GM03348 (cell line): ENCODE measurements at regions not wholly inside any gene's neighbourhood (a gene's known extent, or its start where the extent isn't known, plus 50 kb on each side); places are given as distances from the start of the nearest gene placed in this dataset.
"Not testable (repeated sequence)": the region's sequence is repeated elsewhere in the genome, so short reads cannot be mapped to it uniquely, and the experiment has no call there.

Source experiments
- DNase-seq: peaks from one replicate; pipeline ENCODE4 v3.0.0; 2012; ENCODE audit warnings: low spot score

- no peak for DNase-seq
Measured at GRCh38 chr12:95358111-95359083, 115.6 kb upstream of the METAP2 start.

DNA sequence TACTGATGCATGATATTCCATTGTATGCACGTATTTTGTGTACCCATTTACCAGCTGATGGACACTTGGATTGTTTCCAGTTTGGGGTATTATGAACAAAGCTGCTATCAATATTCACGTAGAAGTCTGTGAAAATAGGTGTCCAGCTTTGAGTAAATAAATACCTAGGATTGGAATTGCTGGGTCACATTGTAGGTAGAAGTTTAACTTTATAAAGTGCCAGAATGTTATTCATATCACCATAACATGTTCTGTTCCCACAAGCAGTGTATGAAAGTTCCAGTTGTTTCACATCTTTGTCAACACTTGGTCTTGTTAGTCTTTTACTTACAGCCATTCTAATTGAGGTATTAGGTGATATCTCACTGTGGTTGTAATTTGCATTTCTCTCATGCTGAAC, 108.0 kb upstream of the METAP2 start:
- DNase-seq = no peak

- no peak for DNase-seq
Measured at GRCh38 chr12:95368931-95369330, 105.0 kb upstream of the METAP2 start.

GRCh38 chr12:95371571-95371970, 102.4 kb upstream of the METAP2 start:
- no peak for DNase-seq

GRCh38 chr12:95379481-95379880, 94.5 kb upstream of the METAP2 start:
- DNase-seq = not testable (repeated sequence)

- DNase-seq = not testable (repeated sequence)
Measured at GRCh38 chr12:95380334-95380733, 93.6 kb upstream of the METAP2 start.

DNA sequence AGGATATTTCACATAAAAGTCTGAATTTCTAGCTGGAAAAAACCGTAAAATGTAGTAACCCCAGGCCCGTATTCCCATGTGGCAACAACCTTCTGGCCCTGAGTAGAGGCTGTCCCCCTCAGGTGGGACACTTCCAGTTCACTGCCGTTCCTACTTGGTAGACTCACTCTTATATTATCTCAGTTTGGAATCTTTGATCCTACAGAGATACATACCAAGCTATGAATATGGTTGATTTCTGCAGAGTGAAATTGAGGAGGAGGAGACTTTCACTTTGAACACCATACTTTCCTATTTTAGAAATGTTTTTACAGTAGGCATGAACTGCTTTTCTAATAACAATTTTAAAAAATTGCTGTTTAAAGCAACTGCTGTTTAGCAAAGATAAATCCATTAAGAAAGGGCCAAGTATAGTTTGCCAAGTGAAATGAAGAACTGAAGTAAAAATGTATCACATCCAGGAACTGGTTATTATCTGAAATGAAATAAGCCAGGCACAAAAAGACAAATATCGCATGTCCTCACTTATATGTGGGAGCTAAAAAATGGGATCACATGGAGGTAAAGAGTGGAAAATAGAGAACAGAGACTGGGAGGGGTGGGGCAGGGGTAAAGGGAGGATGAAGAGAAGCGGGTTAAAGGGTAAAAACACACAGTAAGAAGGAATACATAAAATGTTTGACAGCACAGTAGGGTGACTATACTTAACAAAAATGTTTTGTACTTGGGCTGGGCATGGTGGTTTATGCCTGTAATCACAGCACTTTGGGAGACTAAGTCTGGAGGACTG, 92.8 kb upstream of the METAP2 start:
- DNase-seq = no peak

GRCh38 chr12:95383920-95384319, 90.0 kb upstream of the METAP2 start:
- peak; percentile 18 for DNase-seq

GRCh38 chr12:95384785-95385184, 89.2 kb upstream of the METAP2 start:
- DNase-seq = no peak

GRCh38 chr12:95385246-95386035, 88.5 kb upstream of the METAP2 start:
- DNase-seq = peak; percentile 58

DNA sequence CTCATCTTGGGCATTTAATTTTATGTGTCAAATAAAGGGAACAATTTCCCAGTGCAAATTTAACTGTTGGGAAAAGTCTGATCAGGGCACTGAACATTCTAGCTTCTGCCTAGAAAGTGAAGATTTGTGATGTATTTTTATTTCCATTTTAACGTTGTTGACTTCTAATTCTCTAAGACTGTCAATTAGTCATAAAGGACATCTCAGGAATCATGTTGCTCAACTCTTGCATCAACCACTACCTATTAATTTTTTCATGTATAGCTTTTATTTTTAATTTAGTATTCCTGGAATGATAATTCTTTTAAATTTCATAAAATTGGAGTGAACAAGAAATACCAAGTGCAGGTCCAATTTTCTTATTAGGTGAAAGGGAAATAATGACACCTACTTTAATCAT, 87.9 kb upstream of the METAP2 start:
- no peak for DNase-seq

DNA sequence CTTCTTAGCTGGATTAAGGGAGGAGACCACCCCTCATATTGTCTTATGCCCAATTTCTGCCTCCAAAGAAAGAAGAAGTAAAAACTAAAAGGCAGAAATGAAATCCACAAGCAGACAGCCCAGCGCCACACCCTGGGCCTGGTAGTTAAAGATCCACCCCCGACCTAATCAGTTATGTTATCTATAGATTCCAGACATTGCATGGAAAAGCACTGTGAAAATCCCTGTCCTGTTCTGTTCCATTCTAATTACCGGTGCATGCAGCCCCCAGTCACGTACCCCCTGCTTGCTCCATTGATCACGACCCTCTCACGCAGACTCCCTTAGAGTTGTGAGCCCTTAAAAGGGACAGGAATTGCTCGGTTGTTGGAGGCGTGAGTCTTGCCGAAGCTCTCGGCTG, 85.7 kb upstream of the METAP2 start:
- DNase-seq = not testable (repeated sequence)

GRCh38 chr12:95390192-95390591, 83.8 kb upstream of the METAP2 start:
- DNase-seq = no peak

GRCh38 chr12:95390932-95391331, 83.0 kb upstream of the METAP2 start:
- no peak for DNase-seq

GRCh38 chr12:95393191-95393790, 80.7 kb upstream of the METAP2 start:
- DNase-seq = no peak

GRCh38 chr12:95395696-95396095, 78.3 kb upstream of the METAP2 start:
- no peak for DNase-seq

GRCh38 chr12:95396849-95397468, 77.0 kb upstream of the METAP2 start:
- DNase-seq = peak; percentile 64

DNA sequence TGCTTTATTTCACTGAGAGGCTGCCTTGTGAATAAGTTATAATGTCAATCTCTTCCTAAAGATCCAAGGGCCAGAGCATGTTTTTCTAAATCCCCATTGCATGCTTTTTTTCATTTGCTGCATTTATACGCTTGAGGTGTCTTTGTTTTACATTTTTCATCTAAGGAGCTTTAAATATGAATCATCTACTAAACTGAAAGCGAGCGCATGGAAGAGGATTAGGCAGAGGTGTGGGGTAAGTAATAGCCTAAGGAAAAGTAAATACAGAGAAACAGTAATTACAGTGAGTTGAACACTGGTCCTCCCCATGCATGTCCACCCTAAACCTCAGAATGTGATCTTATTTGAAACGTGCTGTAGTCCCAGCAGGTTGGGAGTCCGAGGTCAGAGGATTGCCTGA, 76.4 kb upstream of the METAP2 start:
- no peak for DNase-seq

DNA sequence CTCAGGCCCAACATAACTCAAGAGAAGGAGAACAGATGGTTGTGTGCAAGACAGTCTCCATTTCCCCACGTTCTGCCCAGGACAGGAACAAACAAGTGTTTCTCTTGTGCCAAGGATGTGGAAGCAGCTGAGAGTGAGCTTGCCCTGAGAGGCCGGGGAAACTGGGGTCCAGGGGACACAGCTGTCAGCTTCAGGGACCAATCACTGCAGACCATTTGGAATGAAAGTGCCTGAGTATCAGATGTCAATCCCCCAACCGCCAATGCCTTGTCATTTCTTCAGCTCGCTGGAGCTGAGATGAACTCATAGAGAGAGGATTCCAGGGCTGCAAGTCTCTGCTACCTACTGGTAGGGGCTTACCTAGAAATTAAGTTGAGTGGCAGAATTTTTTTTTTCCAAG, 71.9 kb upstream of the METAP2 start:
- no peak for DNase-seq

DNA sequence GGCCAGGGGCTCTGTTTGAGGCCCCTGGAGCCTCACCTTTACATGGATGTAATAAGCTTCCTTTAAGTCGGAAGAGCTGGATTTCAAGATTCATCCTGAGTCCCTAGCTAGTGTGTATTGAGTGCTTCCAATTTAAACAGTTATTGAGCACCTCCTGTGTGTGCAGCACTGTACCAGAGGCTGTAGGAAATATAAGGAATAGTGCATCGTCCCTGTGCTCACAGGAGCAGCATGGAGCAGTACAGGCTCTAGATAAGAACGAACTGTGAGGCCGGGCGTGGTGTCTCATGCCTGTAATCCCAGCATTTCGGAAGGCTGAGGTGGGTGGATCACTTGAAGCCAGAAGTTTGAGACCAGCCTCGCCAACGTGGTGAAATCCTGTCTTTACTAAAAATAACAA, 65.8 kb upstream of the METAP2 start:
- DNase-seq = no peak

DNA sequence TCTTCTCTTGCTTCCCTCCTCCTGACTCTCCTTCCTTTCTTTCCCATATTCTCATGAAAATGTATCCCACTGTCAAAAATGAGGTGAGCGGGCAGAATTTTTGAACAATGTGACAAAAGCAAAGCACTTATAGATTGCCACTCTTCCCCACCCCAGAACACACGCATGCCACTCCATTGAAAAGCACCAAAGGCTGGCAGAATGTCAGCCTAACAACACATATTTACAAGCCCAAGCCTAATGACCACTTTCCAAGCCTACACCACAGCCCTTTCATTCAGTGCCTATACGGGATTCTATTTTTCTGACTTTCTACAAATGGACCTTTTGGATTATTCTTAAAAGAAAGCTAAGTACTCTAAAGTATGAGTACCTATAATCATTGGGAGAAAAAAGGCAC, 62.9 kb upstream of the METAP2 start:
- DNase-seq = no peak
